MV-4-11 (cell line): ENCODE measurements at regions not wholly inside any gene's neighbourhood (a gene's known extent, or its start where the extent isn't known, plus 50 kb on each side); places are given as distances from the start of the nearest gene placed in this dataset.
A peak's percentile ranks its signal among the peaks of the same experiment; 100 is the strongest.

ENCODE experiments used
- DNase-seq: peaks from one replicate; lab custom pipeline; 2025; lab: John Stamatoyannopoulos, UW

DNA sequence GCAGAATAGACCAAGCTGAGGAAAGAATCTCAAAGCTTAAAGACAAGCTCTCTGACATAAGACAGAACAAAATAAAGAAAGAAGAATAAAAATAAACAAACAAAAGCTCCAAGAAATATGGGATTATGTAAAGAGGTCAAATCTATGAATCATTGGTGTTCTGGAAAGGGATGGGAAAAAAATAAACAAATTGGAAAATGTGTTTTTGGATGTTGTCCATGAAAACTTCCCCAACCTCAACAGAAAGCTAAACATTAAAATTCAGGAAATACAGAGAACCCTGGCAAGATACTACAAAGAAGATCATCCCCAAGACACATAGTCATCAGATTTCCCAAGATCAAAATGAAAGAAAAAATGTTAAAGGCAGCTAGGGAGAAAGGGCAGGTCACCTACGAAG is 662.0 kb upstream of the CDH18 start:
- DNase-seq: no peak

DNA sequence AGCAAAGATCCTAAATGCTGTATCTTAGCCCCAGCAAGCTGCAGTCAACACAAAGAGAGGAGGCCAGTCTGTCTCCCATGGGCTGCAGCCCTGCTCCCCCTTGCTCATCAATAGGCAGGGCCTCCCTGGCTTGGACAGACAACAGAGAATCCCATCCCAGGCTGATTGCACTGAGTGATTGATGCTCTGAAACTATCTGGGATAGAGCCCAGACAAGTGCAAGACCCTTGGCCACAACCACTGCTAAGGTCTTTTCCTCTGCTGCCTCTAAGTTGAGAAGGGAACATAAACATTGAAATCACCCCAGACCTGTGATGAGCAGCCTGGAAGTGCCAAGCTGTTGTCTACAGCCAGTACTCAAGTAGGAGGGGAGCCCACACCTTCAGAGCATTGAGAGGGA is 661.0 kb upstream of the CDH18 start:
- DNase-seq: no peak

DNA sequence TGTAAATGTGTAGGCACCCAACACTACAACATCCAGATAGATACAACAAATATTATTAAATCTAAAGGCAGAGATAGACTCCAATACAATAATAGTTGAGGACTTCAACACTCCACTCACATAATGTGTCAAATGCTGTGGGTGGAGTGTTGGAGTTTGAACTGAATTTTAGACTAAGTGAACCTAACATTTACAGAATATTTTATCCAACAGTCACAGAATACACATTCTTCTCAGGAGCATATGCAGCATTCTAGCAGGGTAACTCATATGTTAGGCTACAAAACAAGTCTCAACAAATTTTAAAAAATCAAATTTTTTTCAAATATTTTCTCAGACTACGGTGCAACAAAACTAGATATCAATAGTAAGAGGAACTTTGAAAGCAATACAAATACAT is 648.7 kb upstream of the CDH18 start:
- DNase-seq: no peak

DNA sequence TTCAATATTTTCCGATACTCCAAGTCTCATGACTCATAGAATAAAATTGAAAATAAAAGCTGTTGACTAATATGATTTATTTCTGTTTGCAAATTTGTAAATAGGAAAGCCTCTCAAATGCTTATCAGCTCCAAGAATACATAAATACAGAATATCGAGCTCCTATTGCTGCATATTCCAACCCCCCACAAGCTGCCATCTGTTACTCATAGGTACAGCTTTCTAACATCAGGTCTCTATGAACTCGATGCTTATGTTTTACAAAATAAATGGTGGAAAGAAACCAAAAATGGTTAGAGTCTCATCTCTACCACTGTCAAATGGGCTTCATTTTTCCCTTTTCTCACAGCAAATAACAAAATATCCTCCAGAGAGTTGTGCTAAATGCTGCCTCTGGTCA is 631.6 kb upstream of the CDH18 start:
- DNase-seq: no peak

DNA sequence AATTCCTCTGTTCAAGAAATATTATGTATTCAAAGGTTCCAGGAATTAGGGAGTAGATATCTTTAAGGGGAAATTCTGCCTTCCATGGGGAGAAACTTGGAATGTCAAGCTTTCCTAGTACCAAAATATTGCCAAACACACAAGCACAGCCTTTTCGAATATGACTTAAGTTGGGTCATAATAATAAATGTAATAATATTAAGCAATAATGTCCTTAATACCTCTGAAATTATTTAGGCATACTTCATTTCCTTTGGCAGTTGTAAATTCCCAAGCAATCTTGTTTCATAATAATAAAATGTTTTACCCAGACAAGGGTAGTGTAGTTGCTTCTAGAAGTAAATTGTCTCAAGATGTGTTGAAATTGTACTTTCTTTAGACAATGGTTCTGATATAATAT is 630.3 kb upstream of the CDH18 start:
- DNase-seq: no peak

DNA sequence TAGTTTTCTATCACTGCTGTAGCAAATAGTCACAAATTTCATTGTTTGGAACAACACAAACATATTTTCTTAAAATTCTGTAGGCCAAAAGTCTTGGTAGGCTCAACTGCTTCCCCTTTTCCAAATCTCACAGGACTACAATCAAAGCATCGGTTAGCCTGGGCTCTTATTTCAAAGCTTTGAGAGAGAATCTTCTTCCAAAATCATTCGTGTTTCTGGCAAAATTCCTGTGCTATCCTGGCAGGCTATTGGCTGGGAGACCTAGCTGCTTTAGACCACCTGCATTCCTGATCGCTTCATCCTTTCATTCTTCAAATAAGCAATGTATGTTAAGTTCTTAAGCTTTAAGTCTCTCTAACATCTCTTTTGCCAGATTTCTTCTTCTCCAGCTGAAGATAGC is 629.8 kb upstream of the CDH18 start:
- no peak for DNase-seq

DNA sequence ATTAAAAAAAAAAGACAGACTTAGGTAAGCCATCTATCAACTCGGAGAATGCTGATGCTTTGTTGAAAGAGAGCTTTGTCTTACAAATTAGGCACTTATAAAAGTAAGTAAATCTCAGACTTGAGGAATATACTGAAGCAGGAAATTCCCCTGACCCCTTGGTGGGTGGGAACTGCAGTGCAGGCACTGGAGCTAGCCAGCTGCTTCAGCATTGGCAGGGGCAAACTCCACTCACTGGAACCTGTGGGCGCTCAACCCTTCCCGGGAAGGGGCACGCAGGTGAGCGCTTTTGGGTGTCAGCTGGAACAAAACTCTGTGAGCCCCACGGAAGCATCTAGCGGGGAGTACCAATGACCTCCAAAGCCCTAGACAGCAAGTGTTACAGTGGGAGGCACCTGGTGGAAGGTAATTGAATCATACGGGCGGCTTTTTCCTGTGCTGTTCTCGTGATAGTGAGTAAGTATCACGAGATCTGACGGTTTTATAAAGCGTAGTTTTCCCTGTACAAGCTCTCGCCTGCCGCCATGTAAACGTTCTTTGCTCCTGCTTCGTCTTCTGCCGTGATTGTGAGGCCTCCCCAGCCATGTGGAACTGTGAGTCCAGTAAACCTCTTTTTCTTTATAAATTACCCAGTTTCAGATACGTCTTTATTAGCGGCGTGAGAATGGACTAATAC is 628.0 kb upstream of the CDH18 start:
- DNase-seq: no peak

DNA sequence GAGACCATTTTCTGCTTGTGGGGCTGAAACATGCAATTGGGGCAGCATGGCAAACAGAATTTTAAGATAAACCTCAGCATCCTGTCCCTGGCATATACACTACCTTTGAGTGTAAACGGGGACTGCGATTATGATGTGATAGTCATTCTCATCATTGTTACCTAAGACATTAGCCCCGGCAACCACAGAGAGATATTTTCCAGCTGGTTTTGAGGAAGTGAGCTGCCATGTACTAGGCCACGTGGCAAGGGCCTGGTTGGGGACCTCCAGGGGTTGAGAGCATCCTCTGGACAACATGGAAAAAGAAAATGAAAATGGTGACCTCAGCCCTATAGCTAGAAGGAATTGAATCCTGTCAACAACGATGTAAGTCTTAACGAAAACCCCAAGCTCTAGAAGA is 623.6 kb upstream of the CDH18 start:
- peak; percentile 44 for DNase-seq

DNA sequence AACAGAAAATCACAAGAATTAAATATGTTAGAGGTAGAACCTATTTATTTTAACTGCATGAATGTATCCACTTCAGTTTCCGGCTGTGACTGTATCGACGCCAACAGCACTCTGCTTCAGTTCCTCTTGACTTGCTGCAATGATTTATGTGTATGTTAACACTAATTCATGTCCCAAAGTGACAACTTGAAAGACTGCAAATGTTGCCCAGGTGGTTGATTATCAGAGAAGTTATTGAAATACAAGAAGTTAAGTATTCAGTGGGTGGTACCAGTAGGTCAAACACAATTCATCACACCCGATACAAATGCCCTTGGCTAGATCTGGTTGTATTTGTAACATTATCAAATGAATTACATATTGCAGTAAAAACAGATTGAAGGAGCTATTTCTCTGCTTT is 622.7 kb upstream of the CDH18 start:
- no peak for DNase-seq

DNA sequence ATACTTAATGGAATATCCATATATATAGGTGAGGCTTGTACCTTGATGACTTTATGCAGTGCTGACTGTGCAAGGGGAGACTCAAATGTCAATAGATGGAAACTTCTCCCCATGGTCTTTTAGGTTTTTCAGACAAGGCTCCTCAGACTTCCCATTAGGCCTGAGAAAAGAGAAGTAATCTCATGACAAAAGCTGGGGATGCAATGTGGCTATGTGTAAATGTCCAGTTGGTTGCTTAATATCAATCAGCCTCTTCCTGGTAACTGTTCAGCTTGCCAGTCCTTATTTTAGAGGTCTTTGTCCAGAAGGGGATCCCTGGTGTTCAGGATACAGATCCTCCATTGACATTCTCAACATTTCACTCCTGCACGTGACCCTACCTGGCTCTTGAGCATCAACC is 621.1 kb upstream of the CDH18 start:
- peak; percentile 9 for DNase-seq

DNA sequence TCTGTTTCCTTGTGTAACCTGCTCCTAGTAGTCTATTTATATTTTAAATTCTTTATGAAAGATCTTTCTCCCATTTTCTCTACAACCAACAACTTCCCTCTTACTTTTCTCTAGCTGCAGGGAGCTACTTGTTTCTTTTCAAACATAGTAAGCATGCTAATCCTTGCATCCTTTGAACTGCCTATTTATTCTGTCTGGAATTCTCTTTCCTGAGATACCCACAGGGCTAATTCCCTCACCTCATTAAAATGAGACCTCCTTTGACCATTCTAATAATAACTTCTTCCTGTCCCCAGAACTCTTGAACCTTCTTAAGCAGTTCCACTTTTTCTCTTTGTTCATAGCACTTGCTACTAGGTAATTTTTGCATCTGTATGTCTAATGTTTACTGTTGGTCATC is 620.6 kb upstream of the CDH18 start:
- no peak for DNase-seq

DNA sequence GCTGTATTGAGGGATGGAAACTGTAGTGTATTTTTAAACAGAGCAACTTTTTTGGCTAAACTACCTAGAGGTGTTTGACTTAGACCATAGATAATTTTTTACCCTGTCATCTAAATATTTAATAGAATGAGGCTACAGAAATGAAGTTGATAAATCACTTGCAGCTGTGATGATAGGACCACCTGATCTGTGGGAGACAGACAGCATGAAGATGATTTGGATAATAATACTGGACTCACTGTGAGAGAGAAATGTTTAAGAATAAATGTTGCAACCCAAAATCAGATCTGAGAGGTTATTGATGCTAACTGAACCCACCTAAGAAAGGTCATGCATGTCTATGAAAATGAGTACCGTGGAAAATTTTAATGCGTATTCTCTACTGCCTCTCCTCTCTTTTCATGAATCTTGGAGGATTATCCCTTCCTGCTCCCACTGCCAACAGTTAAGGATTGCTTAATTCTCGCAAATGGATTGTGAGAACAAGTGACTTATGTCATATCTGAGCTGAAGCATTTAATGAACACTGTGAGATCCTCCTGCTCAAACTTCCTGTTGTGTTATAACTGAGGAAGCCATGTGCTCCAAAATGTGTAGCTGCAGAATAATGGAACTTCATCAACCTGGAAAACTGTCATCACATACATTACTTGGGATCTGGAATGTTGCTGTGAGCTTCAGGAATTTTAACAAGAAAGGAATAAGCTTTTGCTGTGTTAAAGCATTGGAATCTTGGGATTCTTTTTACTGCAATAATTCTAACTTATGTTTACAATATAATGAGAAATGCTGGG is 617.9 kb upstream of the CDH18 start:
- no peak for DNase-seq

DNA sequence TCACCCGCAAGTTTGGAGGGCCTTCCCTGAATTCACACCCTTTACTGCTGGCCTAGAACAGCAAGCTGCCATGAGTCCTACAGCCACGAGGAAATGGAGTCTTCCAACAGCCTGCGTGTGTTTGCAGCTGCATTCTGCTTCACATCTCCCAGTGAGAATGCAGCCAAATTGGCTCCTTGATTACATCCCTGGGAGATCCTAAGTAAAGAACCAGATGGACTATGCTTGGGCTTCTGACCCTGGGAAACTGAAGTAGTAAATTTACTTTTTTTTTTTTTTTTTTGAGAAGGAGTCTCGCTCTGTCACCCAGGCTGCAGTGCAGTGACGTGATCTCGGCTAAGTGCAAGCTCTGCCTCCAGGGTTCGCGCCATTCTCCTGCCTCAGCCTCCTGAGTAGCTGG is 617.0 kb upstream of the CDH18 start:
- DNase-seq: no peak

DNA sequence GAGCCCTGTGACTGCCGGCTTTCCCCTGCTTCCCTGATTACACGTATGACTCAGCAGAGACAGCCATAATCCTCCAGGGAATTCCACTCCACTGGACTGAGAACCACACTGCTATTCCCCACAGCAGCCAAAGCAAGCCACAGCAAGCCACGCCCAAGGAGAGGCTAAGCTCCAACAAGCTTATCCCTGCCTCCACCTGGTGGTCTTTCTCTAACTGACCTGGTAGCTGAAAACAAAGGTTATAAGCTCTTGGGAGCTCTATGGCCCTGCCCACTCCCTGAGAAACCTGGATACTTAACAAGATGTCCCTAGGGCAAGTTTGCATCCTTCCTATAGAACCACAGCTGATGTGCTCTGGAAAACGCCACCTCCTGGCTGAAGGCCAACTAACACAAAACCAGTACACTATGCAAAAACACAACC is 613.7 kb upstream of the CDH18 start:
- no peak for DNase-seq

DNA sequence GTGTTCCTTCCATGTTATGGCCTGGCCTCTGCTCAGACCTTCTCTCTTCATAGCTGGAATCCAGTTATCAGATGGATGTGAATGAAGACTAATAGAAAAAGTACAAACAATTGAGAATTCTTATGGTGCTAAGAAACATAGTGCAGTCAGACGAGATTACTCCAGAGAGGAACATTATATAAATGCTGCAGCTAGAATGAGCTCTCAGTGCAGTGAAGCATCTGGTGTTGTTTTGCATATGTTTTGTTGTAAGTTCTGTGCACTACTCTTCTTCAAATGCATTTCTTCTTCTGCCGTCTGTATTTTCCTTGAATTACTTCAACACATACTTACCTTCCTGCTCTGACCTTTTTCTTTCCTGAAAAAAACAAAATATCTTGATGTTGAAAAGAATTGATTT is 602.4 kb upstream of the CDH18 start:
- DNase-seq: no peak

DNA sequence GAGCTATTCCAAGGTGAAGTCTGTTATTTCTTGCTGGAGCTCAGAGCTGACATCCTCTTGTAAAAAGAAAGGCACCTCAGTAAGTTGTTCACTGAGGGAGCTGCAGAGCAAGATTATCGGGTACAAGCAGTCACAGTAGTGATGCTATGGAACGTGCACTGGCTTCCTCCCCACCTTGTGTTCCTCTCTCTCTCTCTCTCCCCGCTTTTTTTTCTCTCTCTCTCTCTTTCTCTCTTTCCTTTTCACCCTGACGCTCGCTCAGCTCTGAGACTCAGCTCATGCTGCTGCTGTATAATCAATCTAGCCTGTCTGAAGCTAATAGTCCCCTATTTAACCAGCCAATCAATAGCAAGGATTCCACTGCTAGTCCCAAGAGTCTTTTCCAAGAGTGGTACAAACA is 587.6 kb upstream of the CDH18 start:
- DNase-seq: no peak

DNA sequence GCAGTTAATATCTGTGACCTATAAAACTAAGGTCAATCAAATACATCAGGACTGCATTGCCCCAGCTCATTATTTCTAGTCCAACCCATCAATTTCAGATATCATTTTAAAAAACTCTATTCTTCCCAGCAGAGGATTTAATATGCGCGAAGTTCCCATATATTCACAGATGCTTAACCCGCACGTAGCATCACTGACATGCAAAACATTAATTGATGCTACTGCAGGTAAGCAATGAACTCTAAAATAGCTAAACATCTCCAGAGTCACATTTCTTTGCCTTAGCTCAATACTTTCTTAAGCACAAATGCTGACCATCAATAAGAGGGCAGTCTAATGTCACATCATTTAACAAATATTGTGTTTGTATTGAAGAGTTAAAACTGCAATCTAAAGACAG is 586.6 kb upstream of the CDH18 start:
- no peak for DNase-seq

DNA sequence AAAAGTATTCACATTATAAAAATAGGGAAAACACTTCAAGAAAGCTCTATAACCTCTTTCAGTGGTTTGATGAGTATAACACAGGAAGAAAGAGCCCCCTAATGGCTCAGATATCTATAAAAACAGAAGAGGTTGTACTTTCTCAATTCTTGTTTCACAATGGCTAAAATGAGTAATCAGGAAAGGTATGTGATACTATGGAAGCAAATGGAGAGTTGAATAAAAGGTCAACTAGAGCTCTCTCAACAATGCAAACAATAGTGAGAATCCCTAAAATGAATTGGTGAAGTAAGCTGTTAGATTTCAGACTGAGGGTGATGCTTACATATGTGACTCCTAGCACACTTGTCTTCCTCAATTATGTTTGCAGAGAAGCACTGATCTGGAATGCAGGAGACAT is 584.6 kb upstream of the CDH18 start:
- DNase-seq: peak; percentile 39

DNA sequence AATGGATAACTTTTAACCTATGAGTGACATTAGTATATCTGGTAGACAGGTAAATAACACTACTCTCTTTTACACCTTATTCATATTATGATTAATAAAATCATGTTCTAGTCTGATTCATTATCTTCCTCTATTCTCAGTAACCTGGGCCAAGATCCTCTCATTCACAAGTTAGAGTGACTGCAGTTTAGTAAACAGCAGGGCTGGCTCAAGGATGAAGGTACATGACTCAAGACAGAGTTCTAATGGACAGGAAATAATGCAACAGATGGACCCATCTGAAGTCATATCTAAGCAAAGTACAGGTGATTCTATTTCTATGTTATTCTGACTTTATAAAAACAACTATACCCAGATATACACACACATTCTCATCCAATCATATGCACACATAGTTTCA is 582.5 kb upstream of the CDH18 start:
- DNase-seq: no peak

DNA sequence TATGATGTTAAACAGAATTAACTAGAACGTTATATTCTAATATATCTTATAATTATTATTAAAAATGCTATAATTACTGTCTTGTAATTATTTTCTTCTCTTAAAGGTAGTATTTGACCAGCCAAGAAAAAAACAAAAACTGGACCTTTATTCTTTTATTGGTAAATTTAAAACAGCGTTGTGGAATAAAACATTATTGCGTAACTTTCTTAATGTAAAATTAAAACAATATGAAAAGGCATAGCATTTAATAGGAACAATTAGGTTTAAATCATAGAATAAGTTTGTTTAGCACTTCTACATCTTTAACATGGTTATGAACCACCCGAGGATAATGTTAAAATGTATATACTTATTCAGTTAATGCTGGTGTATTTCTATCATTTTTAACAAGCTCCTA is 574.5 kb upstream of the CDH18 start:
- DNase-seq: no peak

DNA sequence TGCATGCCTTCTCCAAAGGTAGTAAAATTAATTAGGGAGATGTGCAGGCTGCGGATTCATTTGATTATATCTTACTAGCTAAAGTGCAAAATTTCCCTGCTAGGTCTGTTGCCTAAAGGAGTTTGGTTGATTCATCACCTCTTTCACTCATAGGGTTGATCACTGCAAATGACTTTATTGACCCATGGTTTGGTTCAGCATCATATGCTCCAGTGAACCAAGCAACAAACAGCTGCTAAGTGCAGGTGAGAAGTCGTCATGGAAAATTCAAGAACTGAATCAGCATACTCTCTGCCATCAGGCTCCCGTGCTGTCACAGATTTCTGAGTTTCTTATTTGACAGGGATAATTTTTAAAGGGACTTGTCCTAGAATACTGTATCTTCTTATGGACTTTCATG is 571.8 kb upstream of the CDH18 start:
- DNase-seq: no peak

DNA sequence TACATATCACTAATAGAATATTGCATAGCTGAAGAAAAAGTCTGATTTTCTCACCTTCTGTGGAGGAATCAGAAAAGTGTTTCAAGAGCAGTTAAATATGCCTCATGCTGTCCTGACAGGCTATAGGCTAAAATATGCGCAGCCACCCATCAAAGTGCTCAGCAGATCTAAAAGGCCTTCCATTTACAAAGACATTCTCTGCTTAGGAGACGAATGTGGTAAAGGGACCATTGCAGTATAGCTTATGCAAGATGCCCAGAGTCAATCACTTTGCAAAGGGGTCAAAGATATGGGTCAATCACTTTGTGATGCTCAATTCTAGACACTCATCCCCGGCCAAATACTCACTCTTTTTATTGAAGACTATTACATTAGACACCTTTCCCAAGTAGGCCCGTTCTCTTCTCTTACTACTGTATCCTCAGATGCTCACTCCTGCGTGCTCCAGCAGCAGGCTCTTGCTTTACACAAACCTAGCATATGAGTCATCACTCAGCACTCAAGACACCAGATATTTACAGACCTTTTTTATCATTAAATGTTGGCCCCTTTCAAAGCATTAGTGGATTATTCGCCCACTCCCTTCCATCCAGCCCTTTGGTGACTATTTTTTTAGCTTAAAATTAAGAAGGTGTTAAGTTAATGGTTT is 568.2 kb upstream of the CDH18 start:
- DNase-seq: no peak

DNA sequence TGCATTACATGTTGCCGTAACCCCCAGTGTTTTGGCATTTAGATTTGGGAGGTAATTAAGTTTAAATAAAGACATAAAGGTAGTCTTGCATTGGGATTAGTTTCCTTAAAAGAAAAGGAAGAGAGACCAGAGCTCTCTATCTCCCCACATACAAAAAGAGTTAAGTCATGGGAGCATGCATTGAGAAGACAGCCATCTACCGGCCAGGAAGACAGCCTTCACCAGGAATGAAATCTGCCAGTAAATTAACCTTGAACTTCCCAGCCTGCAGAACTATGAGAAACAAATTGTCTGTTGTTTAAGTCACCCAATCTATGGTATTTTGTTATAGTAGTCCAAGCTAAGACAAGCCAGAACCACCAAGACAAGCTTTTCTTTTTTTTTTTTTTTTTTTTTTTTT is 567.0 kb upstream of the CDH18 start:
- DNase-seq: peak; percentile 35
